Neuron (in vitro differentiated cells): ENCODE measurements at regions not wholly inside any gene's neighbourhood (a gene's known extent, or its start where the extent isn't known, plus 50 kb on each side); places are given as distances from the start of the nearest gene placed in this dataset.

Experiments
- H2AFZ ChIP-seq: one replicate; pipeline ENCODE4 v1.6.1; 2013; ENCODE audit warnings: low read depth, mild to moderate bottlenecking, inconsistent platforms, low read length, moderate library complexity
- H3K27me3 ChIP-seq: one replicate; pipeline ENCODE4 v1.6.1; 2013; ENCODE audit warnings: low read length; ENCODE audit not compliant: insufficient read depth
- H3K36me3 ChIP-seq: one replicate; pipeline ENCODE4 v1.6.1; 2013; ENCODE audit warnings: low read length; ENCODE audit not compliant: insufficient read depth
- H3K4me1 ChIP-seq: one replicate; pipeline ENCODE4 v1.6.1; 2013; ENCODE audit warnings: low read length; ENCODE audit not compliant: insufficient read depth
- H3K4me3 ChIP-seq: 2 replicates; pipeline ENCODE4 v1.5.1; 2013; ENCODE audit warnings: mild to moderate bottlenecking, low read length, moderate library complexity
- H3K9me3 ChIP-seq: one replicate; pipeline ENCODE4 v1.6.1; 2013; ENCODE audit warnings: low read length

- Histone ChIP-seq H3K36me3 (no peaks in the 10 kb centered on the region), H3K4me3 (no peak overlapping the region), H2AFZ (no peak overlapping the region), H3K9me3 (no peaks in the 10 kb centered on the region), H3K4me1 (no peaks in the 10 kb centered on the region), H3K27me3 (no peaks in the 10 kb centered on the region)
These were observed 389.5 kb upstream of the ZNF507 start for GRCh38 chr19:31955884-31956283.

- H2AFZ ChIP-seq: no peak overlapping the region
- H3K27me3 ChIP-seq: no peaks in the 10 kb centered on the region
- no peaks in the 10 kb centered on the region for H3K36me3 ChIP-seq
- no peaks in the 10 kb centered on the region for H3K4me1 ChIP-seq
- H3K9me3 ChIP-seq: no peaks in the 10 kb centered on the region
- no peak overlapping the region for H3K4me3 ChIP-seq
These were observed 388.5 kb upstream of the ZNF507 start for GRCh38 chr19:31956771-31957392.

GRCh38 chr19:31957711-31958110, 387.7 kb upstream of the ZNF507 start:
- H3K36me3 ChIP-seq: no peaks in the 10 kb centered on the region
- no peaks in the 10 kb centered on the region for H3K27me3 ChIP-seq
- no peaks in the 10 kb centered on the region for H3K4me1 ChIP-seq

GRCh38 chr19:31959527-31960018, 385.8 kb upstream of the ZNF507 start:
- Histone ChIP-seq H2AFZ (no peak overlapping the region), H3K9me3 (no peaks in the 10 kb centered on the region), H3K4me3 (no peak overlapping the region), H3K4me1 (no peaks in the 10 kb centered on the region), H3K36me3 (no peaks in the 10 kb centered on the region), H3K27me3 (no peaks in the 10 kb centered on the region)

More at GRCh38 chr19:31957711-31958110, 387.7 kb upstream of the ZNF507 start:
- Histone ChIP-seq H2AFZ (no peak overlapping the region), H3K9me3 (no peaks in the 10 kb centered on the region), H3K4me3 (no peak overlapping the region)

DNA sequence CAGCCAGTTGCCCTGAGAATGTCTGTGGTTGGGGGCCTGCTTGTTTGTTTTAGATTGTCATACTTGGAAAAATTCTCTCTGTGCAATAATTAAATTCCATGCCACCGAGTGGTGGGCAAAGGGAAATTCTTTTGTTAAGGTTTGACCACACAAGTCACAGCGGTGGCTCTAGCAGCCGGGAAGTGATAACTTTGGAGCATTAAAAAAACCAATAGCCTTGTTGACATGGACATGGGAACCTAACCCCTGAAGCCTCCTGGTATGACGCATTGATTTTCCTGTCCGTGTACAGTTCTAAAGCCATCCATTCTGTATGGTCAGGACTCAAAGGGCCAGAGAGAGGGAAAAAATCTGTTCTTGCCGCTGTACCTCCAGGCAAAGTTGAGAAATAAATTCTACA, 384.9 kb upstream of the ZNF507 start:
- Histone ChIP-seq H3K9me3 (no peaks in the 10 kb centered on the region), H2AFZ (no peak overlapping the region), H3K4me1 (no peaks in the 10 kb centered on the region), H3K27me3 (no peaks in the 10 kb centered on the region), H3K36me3 (no peaks in the 10 kb centered on the region), H3K4me3 (no peak overlapping the region)

DNA sequence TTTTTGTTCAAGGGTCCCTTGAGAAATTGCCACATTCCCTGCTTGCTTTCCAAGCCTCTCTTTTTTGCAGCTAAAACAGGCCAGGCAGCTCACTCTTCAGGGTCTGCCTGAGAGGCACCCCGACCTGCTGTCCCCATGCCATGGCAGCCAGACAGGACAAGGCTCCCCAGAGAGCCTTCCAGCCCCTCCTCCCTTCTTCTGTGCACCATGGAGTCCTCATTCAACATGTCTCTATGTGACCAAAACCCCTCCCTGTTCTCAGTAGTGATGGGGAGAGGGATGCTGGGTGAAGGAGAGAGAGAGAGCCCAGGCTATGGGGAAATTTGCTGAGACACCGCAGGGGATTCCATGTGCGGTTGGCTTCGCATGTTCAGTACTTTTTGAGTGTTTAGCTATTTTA, 384.2 kb upstream of the ZNF507 start:
- H2AFZ ChIP-seq: no peak overlapping the region
- no peak overlapping the region for H3K4me3 ChIP-seq
- no peaks in the 10 kb centered on the region for H3K4me1 ChIP-seq
- H3K27me3 ChIP-seq: no peaks in the 10 kb centered on the region
- H3K9me3 ChIP-seq: no peaks in the 10 kb centered on the region
- H3K36me3 ChIP-seq: no peaks in the 10 kb centered on the region

- no peak overlapping the region for H2AFZ ChIP-seq
- no peaks in the 10 kb centered on the region for H3K36me3 ChIP-seq
- no peaks in the 10 kb centered on the region for H3K9me3 ChIP-seq
- no peak overlapping the region for H3K4me3 ChIP-seq
- no peaks in the 10 kb centered on the region for H3K27me3 ChIP-seq
- no peaks in the 10 kb centered on the region for H3K4me1 ChIP-seq
These were observed 383.7 kb upstream of the ZNF507 start for GRCh38 chr19:31961667-31962066.

DNA sequence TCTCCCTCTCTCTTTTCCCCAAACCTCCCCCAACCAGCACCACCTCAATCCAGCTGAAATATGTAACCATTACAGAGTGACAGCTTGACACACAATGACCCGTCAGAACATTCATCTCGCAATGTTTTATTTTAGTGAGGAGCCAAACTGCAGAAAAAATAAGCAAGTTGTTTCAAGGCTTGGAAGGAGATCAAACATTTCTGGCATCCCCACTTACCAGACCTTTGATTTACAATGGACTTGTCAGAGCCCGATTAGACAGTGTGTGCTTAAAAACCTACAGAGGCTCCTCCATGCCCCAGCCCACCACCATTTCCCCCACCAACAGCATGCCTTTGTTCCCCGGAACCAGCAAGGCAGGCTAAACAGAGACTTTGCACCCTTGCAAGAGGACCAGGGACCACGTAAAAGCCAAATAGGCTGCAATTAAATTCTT, 382.8 kb upstream of the ZNF507 start:
- no peaks in the 10 kb centered on the region for H3K27me3 ChIP-seq

DNA sequence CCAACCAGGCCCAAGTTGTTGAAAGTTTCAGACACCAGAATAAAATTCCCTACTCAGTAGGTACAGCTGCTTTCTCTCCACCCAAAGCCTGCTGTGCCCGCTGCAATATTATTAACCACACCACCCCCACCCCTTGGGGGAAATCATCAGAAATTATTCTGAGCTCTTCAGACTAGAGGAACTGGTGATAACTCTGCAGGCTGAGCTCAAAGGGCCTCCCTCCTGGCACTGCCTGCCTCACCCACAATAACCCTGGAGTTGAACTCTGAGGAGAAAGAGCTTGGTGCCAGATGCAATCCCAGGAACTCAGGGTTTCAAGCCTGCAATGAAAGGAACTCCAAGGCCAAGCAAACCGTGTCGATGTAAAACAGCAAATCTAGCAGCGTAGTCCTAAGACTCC, 381.7 kb upstream of the ZNF507 start:
- Histone ChIP-seq H3K9me3 (no peaks in the 10 kb centered on the region), H3K4me1 (no peaks in the 10 kb centered on the region), H3K27me3 (no peaks in the 10 kb centered on the region), H3K4me3 (no peak overlapping the region), H3K36me3 (no peaks in the 10 kb centered on the region), H2AFZ (no peak overlapping the region)

More for the DNA sequence above, 382.8 kb upstream of the ZNF507 start:
- no peak overlapping the region for H2AFZ ChIP-seq
- H3K9me3 ChIP-seq: no peaks in the 10 kb centered on the region
- H3K36me3 ChIP-seq: no peaks in the 10 kb centered on the region
- no peak overlapping the region for H3K4me3 ChIP-seq
- no peaks in the 10 kb centered on the region for H3K4me1 ChIP-seq

DNA sequence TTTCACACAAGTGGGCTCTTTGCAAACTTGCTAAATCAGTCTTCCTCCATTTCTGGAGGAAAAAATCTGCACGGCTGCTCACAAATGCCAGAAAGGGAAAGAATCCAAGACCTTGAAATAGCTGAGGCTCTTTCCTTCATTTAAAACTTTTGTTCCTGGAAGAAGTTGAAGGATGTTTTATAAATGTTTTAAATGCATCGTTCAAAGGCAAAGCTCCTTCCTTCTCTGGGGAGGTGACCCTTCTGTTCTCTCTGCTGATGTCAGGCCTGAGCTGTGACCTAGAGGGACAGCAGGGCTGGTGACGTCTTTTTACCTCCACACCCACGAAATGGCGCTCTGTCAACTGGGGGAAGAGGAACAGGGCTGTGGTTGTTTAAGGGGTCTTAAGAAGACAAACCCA, 376.4 kb upstream of the ZNF507 start:
- Histone ChIP-seq H2AFZ (no peak overlapping the region), H3K4me3 (no peak overlapping the region), H3K36me3 (no peaks in the 10 kb centered on the region), H3K27me3 (no peaks in the 10 kb centered on the region), H3K4me1 (no peaks in the 10 kb centered on the region), H3K9me3 (no peaks in the 10 kb centered on the region)

DNA sequence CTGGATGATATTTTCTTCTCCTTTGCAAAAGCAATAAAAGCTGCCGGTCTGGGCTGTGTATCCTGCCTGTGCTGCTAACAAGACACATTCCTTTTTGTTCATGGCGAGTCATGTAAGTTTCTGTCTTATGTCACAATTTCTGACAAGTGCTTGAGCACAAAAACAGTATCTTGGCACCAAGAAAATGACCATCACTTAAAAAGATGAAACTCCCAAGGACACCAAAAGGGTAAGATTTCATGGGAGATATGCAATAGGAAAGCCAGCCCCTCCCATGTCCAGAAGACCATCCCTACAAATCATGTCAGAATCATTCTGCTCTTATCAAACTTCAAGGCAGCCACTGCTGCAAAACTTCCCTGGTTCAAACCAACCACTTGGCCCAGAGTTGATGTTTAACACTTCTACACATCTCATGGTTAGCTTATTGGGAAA, 375.4 kb upstream of the ZNF507 start:
- Histone ChIP-seq H3K9me3 (no peaks in the 10 kb centered on the region), H3K4me3 (no peak overlapping the region), H2AFZ (no peak overlapping the region), H3K4me1 (no peaks in the 10 kb centered on the region), H3K36me3 (no peaks in the 10 kb centered on the region), H3K27me3 (no peaks in the 10 kb centered on the region)

- H3K4me1 ChIP-seq: no peaks in the 10 kb centered on the region
- no peak overlapping the region for H3K4me3 ChIP-seq
- H3K36me3 ChIP-seq: no peaks in the 10 kb centered on the region
- no peaks in the 10 kb centered on the region for H3K9me3 ChIP-seq
- H2AFZ ChIP-seq: no peak overlapping the region
- peaks cover 2% of the 10 kb centered on the region for H3K27me3 ChIP-seq
These were observed 371.1 kb upstream of the ZNF507 start for GRCh38 chr19:31974290-31974689.

- no peaks in the 10 kb centered on the region for H3K9me3 ChIP-seq
- no peaks in the 10 kb centered on the region for H3K4me1 ChIP-seq
- H3K4me3 ChIP-seq: no peak overlapping the region
- no peaks in the 10 kb centered on the region for H3K36me3 ChIP-seq
- no peak overlapping the region for H2AFZ ChIP-seq
- peaks cover 2% of the 10 kb centered on the region for H3K27me3 ChIP-seq
These were observed 370.5 kb upstream of the ZNF507 start for GRCh38 chr19:31974941-31975340.

- no peaks in the 10 kb centered on the region for H3K9me3 ChIP-seq
- no peak overlapping the region for H3K4me3 ChIP-seq
- no peaks in the 10 kb centered on the region for H3K4me1 ChIP-seq
- H3K27me3 ChIP-seq: peaks cover 2% of the 10 kb centered on the region
- H2AFZ ChIP-seq: no peak overlapping the region
- no peaks in the 10 kb centered on the region for H3K36me3 ChIP-seq
These were observed 369.9 kb upstream of the ZNF507 start for GRCh38 chr19:31975461-31975860.
